Uterus (tissue), 3 donors: ENCODE measurements at regions not wholly inside any gene's neighbourhood (a gene's known extent, or its start where the extent isn't known, plus 50 kb on each side); places are given as distances from the start of the nearest gene placed in this dataset.

Experiments
- DNase-seq, 2 donors: peaks; one replicate each; pipeline ENCODE4 v3.0.0-alpha.2; 2019 to 2020
- H3K27ac ChIP-seq, 2 donors: fragments of 200-600 bp; sonication (generic); 1 replicate in 1 of 2; 2 replicates in 1 of 2; pipeline ENCODE4 v1.5.1; 2016 to 2018
- H3K27me3 ChIP-seq, 2 donors: fragments of 200-600 bp; sonication (generic); one replicate each; pipeline ENCODE4 v1.5.1; 2018 to 2019; ENCODE audit warnings: control low read depth in 1 of 2
- H3K36me3 ChIP-seq, 2 donors: fragments of 200-600 bp; sonication (generic); one replicate each; pipeline ENCODE4 v1.5.1; 2019; ENCODE audit warnings: control low read depth in 1 of 2
- H3K4me1 ChIP-seq, 2 donors: fragments of 200-600 bp; sonication (generic); one replicate each; pipeline ENCODE4 v1.5.1; 2018 to 2019; ENCODE audit warnings: control low read depth in 1 of 2
- H3K4me3 ChIP-seq, 2 donors: fragments of 200-600 bp; sonication (generic); 1 replicate in 1 of 2; 2 replicates in 1 of 2; pipeline ENCODE4 v1.5.1; 2018 to 2019; ENCODE audit warnings: mild to moderate bottlenecking in 1 of 2
- H3K9me3 ChIP-seq, 2 donors: fragments of 200-600 bp; sonication (generic); one replicate each; pipeline ENCODE4 v1.5.1; 2019; ENCODE audit warnings: control low read depth in 1 of 2
- POLR2A ChIP-seq, 2 donors: fragments of 450-650 bp; IDR thresholded peaks; one replicate each; pipeline ENCODE4 v1.6.1; 2016; ENCODE audit warnings: antibody characterized with exemption in 2 of 2, mild to moderate bottlenecking in 1 of 2, moderate library complexity in 1 of 2
- intact Hi-C: fragments of 100-400 bp; cut with DNase I; formaldehyde crosslinking; loops from one replicate; pipeline ENCODE4 v1.15.1; 2023; ENCODE audit warnings: low total_unique reads
- TF ChIP-seq, protein P1 (sequence below), 4 experiments: fragments of 200-600 bp in 2 of 4; fragments of 450-650 bp in 2 of 4; sonication (generic) in 2 of 4; IDR thresholded peaks; one replicate each; pipeline ENCODE4 v1.5.1; 2016 to 2019; ENCODE audit warnings: antibody characterized with exemption in 4 of 4, mild to moderate bottlenecking in 2 of 4, moderate library complexity in 1 of 4
- donor health status: DM: yes; HTN: yes; CAD: no.

DNA sequence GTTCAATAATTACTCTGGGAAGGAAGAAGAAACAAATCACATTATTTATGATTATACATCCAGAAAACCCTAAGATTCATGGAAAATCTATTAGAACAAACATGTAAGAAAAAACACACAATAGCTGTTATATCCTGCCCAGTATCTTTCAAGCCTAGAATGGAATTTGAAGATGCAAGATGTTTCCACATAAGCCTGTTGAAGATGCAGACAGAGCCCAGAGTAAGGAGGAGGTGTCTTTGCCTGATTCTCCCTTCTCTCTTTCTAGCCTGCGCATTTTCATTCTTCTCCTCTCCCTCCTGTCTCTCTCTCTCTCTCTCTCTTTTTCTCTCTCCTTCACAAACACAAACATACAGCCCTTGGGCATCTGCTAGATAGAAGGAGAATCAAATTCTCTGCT is 170.1 kb upstream of the INHBA start:
- Histone ChIP-seq H3K4me1 (no peaks in the 10 kb centered on the region), H3K27me3 (no peaks in the 10 kb centered on the region), H3K4me3 (no peak overlapping the region), H3K36me3 (no peaks in the 10 kb centered on the region), H3K27ac (no peak overlapping the region), H3K9me3 (no peaks in the 10 kb centered on the region)
- intact Hi-C loops = no loop called here
- no peak for TF ChIP-seq POLR2A (IDR thresholded peaks at IDR 0.05)
- TF ChIP-seq, protein P1, sequence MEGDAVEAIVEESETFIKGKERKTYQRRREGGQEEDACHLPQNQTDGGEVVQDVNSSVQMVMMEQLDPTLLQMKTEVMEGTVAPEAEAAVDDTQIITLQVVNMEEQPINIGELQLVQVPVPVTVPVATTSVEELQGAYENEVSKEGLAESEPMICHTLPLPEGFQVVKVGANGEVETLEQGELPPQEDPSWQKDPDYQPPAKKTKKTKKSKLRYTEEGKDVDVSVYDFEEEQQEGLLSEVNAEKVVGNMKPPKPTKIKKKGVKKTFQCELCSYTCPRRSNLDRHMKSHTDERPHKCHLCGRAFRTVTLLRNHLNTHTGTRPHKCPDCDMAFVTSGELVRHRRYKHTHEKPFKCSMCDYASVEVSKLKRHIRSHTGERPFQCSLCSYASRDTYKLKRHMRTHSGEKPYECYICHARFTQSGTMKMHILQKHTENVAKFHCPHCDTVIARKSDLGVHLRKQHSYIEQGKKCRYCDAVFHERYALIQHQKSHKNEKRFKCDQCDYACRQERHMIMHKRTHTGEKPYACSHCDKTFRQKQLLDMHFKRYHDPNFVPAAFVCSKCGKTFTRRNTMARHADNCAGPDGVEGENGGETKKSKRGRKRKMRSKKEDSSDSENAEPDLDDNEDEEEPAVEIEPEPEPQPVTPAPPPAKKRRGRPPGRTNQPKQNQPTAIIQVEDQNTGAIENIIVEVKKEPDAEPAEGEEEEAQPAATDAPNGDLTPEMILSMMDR (IDR thresholded peaks at IDR 0.05) = no peak
- no peak for DNase-seq

DNA sequence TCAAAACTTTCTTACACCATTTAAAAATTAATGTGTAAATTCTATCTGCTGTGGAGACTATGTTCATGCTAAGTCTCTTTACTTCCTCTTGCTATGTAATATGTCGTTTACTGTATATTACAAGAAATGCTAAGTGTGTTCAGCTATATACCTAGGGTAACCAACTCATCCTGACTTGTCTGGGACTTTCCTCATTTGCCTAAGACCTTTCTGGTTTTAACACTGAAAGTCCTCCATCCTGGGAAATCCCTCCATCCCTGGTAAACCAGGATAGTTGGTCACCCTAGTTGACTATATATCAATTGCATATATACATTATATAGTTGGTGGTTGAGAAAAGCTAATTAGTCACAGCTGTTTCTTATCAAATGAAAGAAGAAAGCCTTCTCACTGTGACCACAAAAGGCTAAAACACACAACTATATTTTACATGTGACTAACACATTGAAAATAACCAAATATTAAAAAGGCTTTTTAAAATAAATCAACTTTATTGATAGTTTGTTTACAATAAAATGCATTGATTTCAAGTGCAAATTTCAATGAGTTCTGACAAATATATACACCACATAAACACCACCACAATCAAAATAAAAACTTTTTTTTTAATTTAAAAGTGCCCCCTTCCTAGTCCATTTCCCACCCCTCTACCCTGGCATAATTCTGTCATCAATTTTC is 167.7 kb upstream of the INHBA start:
- H3K4me1 ChIP-seq = no peaks in the 10 kb centered on the region
- no peak overlapping the region for H3K4me3 ChIP-seq
- no peaks in the 10 kb centered on the region for H3K27me3 ChIP-seq
- intact Hi-C loops = no loop called here
- H3K27ac ChIP-seq = no peak overlapping the region
- no peaks in the 10 kb centered on the region for H3K9me3 ChIP-seq
- DNase-seq = no peak
- TF ChIP-seq POLR2A (IDR thresholded peaks at IDR 0.05) = no peak
- TF ChIP-seq, protein P1 (IDR thresholded peaks at IDR 0.05) = no peak
- H3K36me3 ChIP-seq = no peaks in the 10 kb centered on the region

DNA sequence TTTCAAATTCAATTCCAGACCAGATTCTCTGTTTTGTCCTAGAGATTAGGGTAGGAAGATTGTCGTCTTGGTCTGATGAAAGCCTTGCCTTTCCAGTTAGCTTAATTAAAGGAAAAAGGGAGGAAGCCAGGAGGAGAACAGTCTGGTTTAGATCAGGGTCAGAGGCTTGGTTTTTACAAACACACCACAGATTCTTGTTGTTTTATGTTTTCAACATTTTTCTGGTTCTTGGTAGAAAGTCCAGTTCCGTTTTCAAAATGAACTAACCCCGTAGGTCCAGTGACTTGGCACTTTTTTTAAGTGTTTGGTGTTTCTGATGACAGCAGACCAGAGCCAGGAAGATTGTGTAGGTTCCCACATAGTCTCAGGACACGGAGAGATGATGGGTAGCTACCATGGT is 167.1 kb upstream of the INHBA start:
- no peak for DNase-seq
- Histone ChIP-seq H3K27ac (peak overlapping the region in 1 of 2 donors; percentile 44), H3K27me3 (no peaks in the 10 kb centered on the region), H3K9me3 (no peaks in the 10 kb centered on the region), H3K4me1 (no peaks in the 10 kb centered on the region), H3K36me3 (no peaks in the 10 kb centered on the region), H3K4me3 (no peak overlapping the region)
- intact Hi-C loops = no loop called here
- no peak for TF ChIP-seq POLR2A (IDR thresholded peaks at IDR 0.05)
- TF ChIP-seq, protein P1 (IDR thresholded peaks at IDR 0.05) = no peak

DNA sequence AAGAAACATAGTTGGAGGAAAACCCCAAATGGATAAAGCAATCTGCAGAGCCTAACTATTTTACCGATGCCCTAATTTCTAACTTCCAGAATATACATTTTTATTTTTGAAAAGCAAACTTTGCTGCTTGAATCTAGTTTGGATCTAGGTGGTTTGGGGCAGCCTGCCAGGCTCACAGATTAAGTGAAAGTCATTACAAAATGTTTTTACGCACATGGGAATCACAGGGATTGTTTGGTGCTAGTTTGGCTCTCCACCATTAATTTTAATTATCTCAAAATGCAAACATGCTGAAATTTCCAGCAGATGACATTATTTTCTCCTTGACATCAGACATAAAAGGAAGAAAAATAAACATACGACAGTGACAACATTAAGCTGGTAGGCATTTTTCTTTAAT is 166.7 kb upstream of the INHBA start:
- Histone ChIP-seq H3K9me3 (no peaks in the 10 kb centered on the region), H3K36me3 (no peaks in the 10 kb centered on the region), H3K27me3 (no peaks in the 10 kb centered on the region), H3K27ac (peak overlapping the region in 1 of 2 donors; percentile 44), H3K4me3 (no peak overlapping the region), H3K4me1 (no peaks in the 10 kb centered on the region)
- DNase-seq = no peak
- intact Hi-C loops = no loop called here
- TF ChIP-seq POLR2A (IDR thresholded peaks at IDR 0.05) = no peak
- TF ChIP-seq, protein P1 (IDR thresholded peaks at IDR 0.05) = no peak

DNA sequence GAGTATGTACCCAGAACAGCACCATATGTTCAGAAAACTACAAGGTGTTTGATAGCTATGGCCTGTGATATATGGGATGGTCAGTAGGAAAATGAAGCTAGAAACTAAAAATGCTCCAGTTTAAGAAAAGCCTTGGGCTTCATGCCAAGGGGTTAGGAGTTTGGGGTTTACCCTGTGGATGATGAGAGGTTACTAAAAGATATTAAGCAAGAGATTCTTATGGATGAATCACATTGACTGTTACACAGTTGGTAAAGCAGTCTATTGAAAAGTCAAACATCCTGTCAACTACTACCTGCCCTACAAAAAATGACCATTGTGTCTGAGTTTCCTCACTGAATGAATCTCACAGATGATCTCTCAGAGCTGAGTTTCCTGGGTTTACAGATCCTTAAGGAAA is 166.2 kb upstream of the INHBA start:
- intact Hi-C loops = no loop called here
- Histone ChIP-seq H3K36me3 (no peaks in the 10 kb centered on the region), H3K27ac (no peak overlapping the region), H3K9me3 (no peaks in the 10 kb centered on the region), H3K4me1 (no peaks in the 10 kb centered on the region), H3K4me3 (no peak overlapping the region), H3K27me3 (no peaks in the 10 kb centered on the region)
- no peak for DNase-seq
- TF ChIP-seq, protein P1 (IDR thresholded peaks at IDR 0.05) = no peak
- TF ChIP-seq POLR2A (IDR thresholded peaks at IDR 0.05) = no peak
